NT2/D1 (cell line): ENCODE measurements at regions not wholly inside any gene's neighbourhood (a gene's known extent, or its start where the extent isn't known, plus 50 kb on each side); places are given as distances from the start of the nearest gene placed in this dataset.

Source experiments
- YY1 ChIP-seq: IDR thresholded peaks from 2 replicates; pipeline ENCODE4 v1.6.1; 2011; ENCODE audit not compliant: insufficient read length, insufficient read depth
- ZNF274 ChIP-seq: IDR thresholded peaks from 2 replicates; pipeline ENCODE4 v1.6.1; 2011; ENCODE audit warnings: mild to moderate bottlenecking, low read depth, low read length

- TF ChIP-seq YY1 (no peak), ZNF274 (no peak)
These were observed 684.3 kb upstream of the SORCS1 start for GRCh38 chr10:107848726-107849360.
